MM.1S (cell line): ENCODE measurements at regions not wholly inside any gene's neighbourhood (a gene's known extent, or its start where the extent isn't known, plus 50 kb on each side); places are given as distances from the start of the nearest gene placed in this dataset.
"Not testable (repeated sequence)": the region's sequence is repeated elsewhere in the genome, so short reads cannot be mapped to it uniquely, and the experiment has no call there.

Source experiments
- DNase-seq: peaks from one replicate; pipeline ENCODE4 v3.0.0-alpha.2; 2015
- H2AFZ ChIP-seq: fragments of 300-600 bp; sonication (generic); 2 replicates; pipeline ENCODE4 v1.6.0; 2016; ENCODE audit warnings: antibody characterized with exemption, low read length
- H3F3A ChIP-seq: fragments of 300-600 bp; sonication (generic); 2 replicates; pipeline ENCODE4 v1.6.1; 2016; ENCODE audit warnings: mild to moderate bottlenecking, antibody characterized with exemption, low read length, moderate library complexity, mixed read lengths; ENCODE audit not compliant: insufficient read depth
- H3K27ac ChIP-seq: fragments of 300-600 bp; sonication (generic); 2 replicates; pipeline ENCODE4 v1.5.1; 2016; ENCODE audit warnings: mild to moderate bottlenecking, low read length
- H3K27me3 ChIP-seq: fragments of 300-600 bp; sonication (generic); replicated peaks from 2 replicates; pipeline ENCODE4 v1.6.0; 2016; ENCODE audit warnings: low read length; ENCODE audit not compliant: insufficient read depth
- H3K36me3 ChIP-seq: fragments of 300-600 bp; sonication (generic); replicated peaks from 2 replicates; pipeline ENCODE4 v1.6.1; 2016; ENCODE audit warnings: mild to moderate bottlenecking, low read length, mixed read lengths; ENCODE audit not compliant: insufficient read depth
- H3K4me1 ChIP-seq: fragments of 300-600 bp; sonication (generic); 2 replicates; pipeline ENCODE4 v1.6.1; 2016; ENCODE audit warnings: low read length, mixed read lengths
- H3K4me2 ChIP-seq: fragments of 300-600 bp; sonication (generic); 2 replicates; pipeline ENCODE4 v1.6.0; 2016; ENCODE audit warnings: low read depth, low read length
- H3K4me3 ChIP-seq: fragments of 300-600 bp; sonication (generic); 2 replicates; pipeline ENCODE4 v1.5.1; 2016; ENCODE audit warnings: low read length, mixed read lengths
- H3K79me2 ChIP-seq: fragments of 300-600 bp; sonication (generic); 2 replicates; pipeline ENCODE4 v1.6.1; 2016; ENCODE audit warnings: mixed run types, low read length, mixed read lengths
- H3K9ac ChIP-seq: fragments of 300-600 bp; sonication (generic); 2 replicates; pipeline ENCODE4 v1.6.1; 2016; ENCODE audit warnings: low read length, mixed read lengths
- H3K9me2 ChIP-seq: fragments of 300-600 bp; sonication (generic); replicated peaks from 2 replicates; pipeline ENCODE4 v1.6.1; 2016; ENCODE audit warnings: mild to moderate bottlenecking, low read length, mixed read lengths; ENCODE audit not compliant: insufficient read depth
- H3K9me3 ChIP-seq: fragments of 300-600 bp; sonication (generic); replicated peaks from 2 replicates; pipeline ENCODE4 v1.6.1; 2016; ENCODE audit warnings: mild to moderate bottlenecking, low read length, mixed read lengths; ENCODE audit not compliant: insufficient read depth
- H4K20me1 ChIP-seq: fragments of 300-600 bp; sonication (generic); 2 replicates; pipeline ENCODE4 v1.6.1; 2016; ENCODE audit warnings: mild to moderate bottlenecking, low read length, moderate library complexity, mixed read lengths; ENCODE audit not compliant: insufficient read depth
- CTCF ChIP-seq: fragments of 300-600 bp; sonication (generic); IDR thresholded peaks from 2 replicates; pipeline ENCODE4 v1.5.1; 2016; ENCODE audit warnings: antibody characterized with exemption, low read length, mixed read lengths
- EZH2 ChIP-seq: fragments of 300-600 bp; sonication (generic); optimal IDR thresholded peaks from 2 replicates; pipeline ENCODE3; 2017; ENCODE audit warnings: low read depth, mild to moderate bottlenecking, antibody characterized with exemption, low read length, mixed read lengths
- EZH2phosphoT487 ChIP-seq: fragments of 300-600 bp; sonication (generic); IDR thresholded peaks from 2 replicates; pipeline ENCODE4 v1.6.1; 2018; ENCODE audit warnings: antibody characterized with exemption, low read length

- not testable (repeated sequence) for H3K9ac ChIP-seq, H3K27ac ChIP-seq, H3K4me3 ChIP-seq, H3K4me2 ChIP-seq, DNase-seq, H3K27me3 ChIP-seq, H3F3A ChIP-seq, H4K20me1 ChIP-seq, H2AFZ ChIP-seq, H3K9me2 ChIP-seq, H3K36me3 ChIP-seq, H3K9me3 ChIP-seq, H3K4me1 ChIP-seq, H3K79me2 ChIP-seq
Measured at GRCh38 chr2:188036786-188037185, 254.9 kb upstream of the GULP1 start.

- no peak overlapping the region for H2AFZ ChIP-seq
- no peaks in the 10 kb centered on the region for H3K79me2 ChIP-seq
- no peaks in the 10 kb centered on the region for H3K27me3 ChIP-seq
- H3K4me1 ChIP-seq: no peaks in the 10 kb centered on the region
- TF ChIP-seq CTCF: no peak
- no peak for TF ChIP-seq EZH2phosphoT487
- TF ChIP-seq EZH2: no peak
- no peak overlapping the region for H3K4me2 ChIP-seq
- no peak for DNase-seq
- no peak overlapping the region for H3K9ac ChIP-seq
- H3F3A ChIP-seq: no peaks in the 10 kb centered on the region
- H3K9me3 ChIP-seq: no peaks in the 10 kb centered on the region
- no peaks in the 10 kb centered on the region for H4K20me1 ChIP-seq
- no peaks in the 10 kb centered on the region for H3K9me2 ChIP-seq
- no peak overlapping the region for H3K27ac ChIP-seq
- H3K36me3 ChIP-seq: no peaks in the 10 kb centered on the region
- no peak overlapping the region for H3K4me3 ChIP-seq
Measured at GRCh38 chr2:188039307-188039706, 252.4 kb upstream of the GULP1 start.

GRCh38 chr2:188042412-188042811, 249.3 kb upstream of the GULP1 start:
- Histone ChIP-seq H3K9ac (no peak overlapping the region), H3K27ac (no peak overlapping the region), H3K36me3 (no peaks in the 10 kb centered on the region), H3K79me2 (no peaks in the 10 kb centered on the region), H3K9me3 (no peaks in the 10 kb centered on the region), H3K27me3 (no peaks in the 10 kb centered on the region), H3K9me2 (no peaks in the 10 kb centered on the region), H4K20me1 (no peaks in the 10 kb centered on the region), H3K4me2 (no peak overlapping the region), H3K4me1 (no peaks in the 10 kb centered on the region), H3K4me3 (no peak overlapping the region), H2AFZ (no peak overlapping the region), H3F3A (no peaks in the 10 kb centered on the region)
- TF ChIP-seq CTCF: no peak
- TF ChIP-seq EZH2: no peak
- DNase-seq: no peak

- H3K9me2 ChIP-seq: no peaks in the 10 kb centered on the region
- TF ChIP-seq EZH2: no peak
- TF ChIP-seq CTCF: no peak
- no peak for TF ChIP-seq EZH2phosphoT487
- no peak overlapping the region for H2AFZ ChIP-seq
- H3K27me3 ChIP-seq: no peaks in the 10 kb centered on the region
- no peak overlapping the region for H3K4me3 ChIP-seq
- no peaks in the 10 kb centered on the region for H3F3A ChIP-seq
- no peaks in the 10 kb centered on the region for H3K9me3 ChIP-seq
- H3K79me2 ChIP-seq: no peaks in the 10 kb centered on the region
- H3K4me2 ChIP-seq: no peak overlapping the region
- no peak overlapping the region for H3K27ac ChIP-seq
- no peaks in the 10 kb centered on the region for H3K36me3 ChIP-seq
- no peak overlapping the region for H3K9ac ChIP-seq
- H4K20me1 ChIP-seq: no peaks in the 10 kb centered on the region
- no peak for DNase-seq
- H3K4me1 ChIP-seq: no peaks in the 10 kb centered on the region
Measured at GRCh38 chr2:188045016-188045415, 246.7 kb upstream of the GULP1 start.
